ENCODE measurements at regions not wholly inside any gene's neighbourhood (a gene's known extent, or its start where the extent isn't known, plus 50 kb on each side); places are given as distances from the start of the nearest gene placed in this dataset.
"Not testable (repeated sequence)": the region's sequence is repeated elsewhere in the genome, so short reads cannot be mapped to it uniquely, and the experiment has no call there.

DNA sequence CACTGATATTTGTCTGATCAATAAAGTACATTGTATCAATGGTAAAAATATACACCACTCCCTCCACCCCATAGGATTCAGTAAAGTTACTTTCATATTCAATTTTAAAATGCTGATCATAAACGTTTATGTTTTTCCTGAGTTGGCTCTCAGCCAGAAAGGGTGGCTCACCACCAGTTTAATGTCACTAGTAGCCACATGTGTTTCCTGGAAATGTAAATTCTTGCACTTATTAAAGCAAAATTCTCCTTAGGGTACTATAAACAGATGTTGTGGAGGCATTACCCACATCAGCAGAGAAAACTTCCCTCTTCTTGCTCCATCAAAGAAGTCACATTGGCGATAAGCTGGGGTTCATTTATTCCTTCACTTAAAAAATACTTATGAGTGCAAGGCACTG lies 210.3 kb downstream of the SREK1 start:
- DNase-seq, result no peak

DNA sequence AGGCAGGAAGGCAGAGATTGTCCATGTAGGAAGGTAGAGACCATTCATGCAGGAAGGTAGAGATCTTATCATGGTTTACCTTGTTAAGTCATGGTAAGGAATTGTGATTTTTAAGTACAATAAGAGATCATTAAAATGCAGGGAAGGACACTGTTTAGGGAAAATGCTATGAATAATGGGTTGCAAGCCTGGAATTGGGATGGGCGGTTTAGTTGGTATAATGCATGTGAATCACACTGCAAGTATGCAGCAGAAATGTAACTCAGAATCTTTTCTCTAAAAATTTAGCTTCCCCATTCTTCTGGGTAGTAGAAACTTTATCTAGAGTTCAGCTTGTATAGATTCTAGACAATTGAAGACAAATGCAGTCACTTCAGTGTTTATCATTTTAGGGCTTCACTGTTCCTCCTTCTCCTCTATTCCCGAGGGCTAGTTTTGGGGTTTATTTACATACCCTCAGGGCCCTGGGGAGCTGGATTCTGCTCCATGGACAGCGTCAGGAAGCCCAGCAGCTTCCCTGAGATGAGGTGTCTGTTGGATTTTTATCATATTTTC lies 212.0 kb downstream of the SREK1 start:
- DNase-seq, result no peak

DNA sequence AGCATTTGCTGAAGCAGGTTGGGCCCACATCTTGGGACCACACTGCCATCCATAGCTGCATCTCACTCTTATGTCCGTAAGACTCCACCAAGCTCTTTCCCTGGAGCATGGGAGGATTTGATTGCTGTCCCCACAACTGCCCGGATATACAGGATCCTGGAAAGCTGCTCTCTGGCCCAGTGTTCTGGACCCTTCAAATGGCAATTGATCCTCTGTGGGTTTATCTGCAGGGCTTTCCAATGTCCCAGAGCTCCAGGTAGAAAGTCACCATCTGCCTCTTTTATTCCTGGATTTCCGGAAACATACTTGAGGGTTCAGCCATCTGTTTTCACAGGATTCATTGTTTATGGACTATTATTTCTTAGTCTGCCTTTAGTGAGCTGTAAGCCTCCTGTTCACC lies 214.6 kb downstream of the SREK1 start:
- DNase-seq, result no peak

DNA sequence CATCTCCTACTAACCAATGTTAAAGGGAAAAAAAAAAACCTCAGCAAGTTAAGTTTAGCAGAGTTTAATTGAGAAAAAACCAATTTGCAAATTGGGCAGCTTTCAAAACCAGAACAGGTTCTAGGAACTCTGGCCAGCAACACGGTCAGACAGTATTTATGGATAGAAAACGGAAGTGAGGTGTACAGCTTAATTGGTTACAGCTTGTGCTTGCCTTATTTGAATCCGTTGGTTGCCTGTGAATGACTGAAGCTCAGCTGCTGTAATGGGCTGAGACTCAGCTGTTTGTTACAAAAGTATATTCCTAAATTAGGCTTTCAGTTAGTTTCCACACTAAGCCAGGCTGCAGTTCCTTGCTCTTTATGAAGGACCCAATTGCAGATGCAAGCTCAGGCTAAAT lies 217.0 kb downstream of the SREK1 start:
- no peak for DNase-seq

DNA sequence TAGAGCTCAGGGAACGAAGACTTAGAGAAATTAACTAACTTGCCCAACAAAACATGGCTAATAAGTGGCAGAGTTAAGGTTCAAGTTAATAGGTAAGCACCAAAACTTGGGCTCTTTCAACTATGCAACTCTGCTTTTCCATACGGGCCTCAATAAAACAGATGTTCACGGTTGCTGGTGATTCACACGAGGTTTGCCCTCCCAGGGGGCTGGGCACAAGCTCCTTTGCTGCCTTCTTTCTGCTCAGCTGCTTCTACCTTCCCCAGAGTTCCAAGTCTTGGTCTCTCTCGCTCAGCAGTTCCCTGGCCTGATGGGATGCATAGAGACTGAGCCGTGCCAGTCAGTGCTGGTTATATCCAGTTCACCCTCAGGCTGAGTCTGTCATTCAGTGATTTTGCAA lies 217.9 kb downstream of the SREK1 start:
- DNase-seq, result no peak

DNA sequence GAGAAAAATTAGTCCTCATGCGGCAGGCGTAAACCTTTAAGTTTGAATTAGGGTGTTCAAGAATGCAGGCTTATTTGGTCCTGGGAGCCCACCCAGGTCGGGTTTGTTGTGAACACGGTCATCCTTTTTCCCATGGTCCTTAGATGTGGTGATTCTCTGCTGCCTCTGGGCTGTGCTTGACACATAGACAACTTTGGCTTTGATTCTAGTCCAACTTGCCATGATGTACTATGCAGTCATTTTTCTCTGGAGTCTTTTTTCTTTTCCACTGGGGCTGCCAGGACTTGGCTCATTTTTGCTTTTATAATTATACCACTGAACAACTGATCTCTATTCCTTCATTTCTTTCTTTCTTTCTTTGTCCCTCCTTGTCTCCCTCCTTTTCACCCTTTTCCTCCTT lies 218.6 kb downstream of the SREK1 start:
- no peak for DNase-seq

DNA sequence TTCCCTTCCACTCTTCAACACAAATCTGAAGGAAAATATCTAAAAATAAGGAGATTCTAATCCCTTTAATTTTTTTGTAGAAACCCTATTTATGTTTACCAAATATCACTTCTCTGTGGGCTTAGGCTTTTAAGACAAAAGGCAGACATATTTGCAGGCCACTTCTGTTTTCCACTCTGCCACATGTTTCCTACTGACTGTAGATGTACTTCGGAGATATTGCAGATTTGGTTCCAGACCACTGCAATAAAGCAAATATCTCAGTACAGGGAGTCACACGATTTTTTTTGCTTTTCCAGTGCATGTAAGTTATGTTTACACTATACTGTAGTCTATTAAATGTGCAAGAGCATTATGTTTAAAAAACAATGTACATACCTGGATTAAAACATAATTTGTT lies 219.0 kb downstream of the SREK1 start:
- DNase-seq, result no peak

DNA sequence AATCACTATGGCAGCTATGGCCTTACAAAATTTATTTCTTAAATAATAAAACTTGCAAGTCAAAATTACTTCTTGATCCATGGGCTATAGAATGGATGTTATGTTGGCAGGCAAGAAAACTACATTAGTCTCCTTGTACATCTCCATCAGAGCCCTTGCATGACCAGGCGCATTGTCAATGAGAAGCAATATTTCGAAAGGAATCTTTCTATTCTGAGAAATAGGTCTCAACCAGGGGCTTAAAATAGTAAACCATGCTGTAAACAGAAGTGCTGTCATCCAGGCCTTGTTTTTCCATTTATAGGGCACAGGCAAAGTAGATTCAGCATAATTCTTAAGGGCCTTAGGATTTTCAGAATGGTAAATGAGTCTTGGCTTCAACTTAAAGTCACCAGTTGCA lies 220.1 kb downstream of the SREK1 start:
- DNase-seq, result no peak

DNA sequence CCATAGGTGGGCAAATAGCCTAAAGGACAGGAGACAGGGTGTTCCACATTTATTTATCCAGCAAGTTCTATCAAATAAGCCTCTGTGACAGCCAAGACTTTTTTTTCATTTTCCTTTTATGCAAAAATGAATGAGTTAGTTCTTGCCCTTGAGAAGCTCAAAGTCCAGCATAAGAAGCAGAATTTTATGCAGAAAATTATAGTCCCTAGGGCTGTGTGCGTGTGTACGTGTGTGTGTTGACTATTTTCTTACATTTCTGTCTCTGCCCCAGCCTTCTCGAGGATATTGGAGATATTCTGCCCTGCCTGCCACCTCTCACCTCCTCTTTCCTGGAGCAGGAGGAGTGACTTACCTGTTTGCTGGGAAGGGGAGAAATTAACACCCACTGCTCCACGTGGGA lies 221.9 kb downstream of the SREK1 start:
- no peak for DNase-seq

DNA sequence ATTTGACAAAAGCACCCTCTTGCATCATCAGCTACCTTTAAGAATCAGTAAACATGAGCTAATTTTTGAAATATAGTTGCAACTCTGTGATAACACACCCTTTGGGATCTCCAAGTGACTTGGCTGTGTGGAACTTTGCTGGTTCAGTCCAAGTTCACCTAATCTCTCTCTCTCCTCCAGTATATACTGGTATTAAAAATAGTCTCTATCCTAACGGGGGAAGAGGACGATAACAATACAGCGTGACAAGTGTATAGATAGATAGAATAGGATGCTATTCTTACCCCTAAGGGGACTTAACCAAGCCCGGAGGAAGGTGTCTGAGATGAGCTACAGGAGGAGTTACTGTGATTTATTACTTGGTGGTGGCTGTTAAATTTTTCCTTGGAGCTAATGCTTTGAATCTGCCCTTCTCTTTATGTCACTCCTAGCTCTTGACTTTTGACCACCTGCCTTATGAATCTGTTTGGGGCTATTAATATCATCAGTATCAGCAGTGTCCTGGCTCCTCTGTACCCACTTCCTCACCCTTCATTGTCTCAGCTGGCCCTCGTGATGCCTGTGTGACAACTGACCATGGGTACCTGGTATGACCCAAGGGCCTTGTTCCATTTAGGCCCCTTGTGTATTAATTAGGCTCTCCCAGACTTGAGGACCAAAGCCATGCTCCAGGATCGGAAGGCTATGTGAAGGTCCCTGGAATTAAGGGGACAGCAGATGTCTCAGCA lies 223.9 kb downstream of the SREK1 start:
- DNase-seq, result no peak

DNA sequence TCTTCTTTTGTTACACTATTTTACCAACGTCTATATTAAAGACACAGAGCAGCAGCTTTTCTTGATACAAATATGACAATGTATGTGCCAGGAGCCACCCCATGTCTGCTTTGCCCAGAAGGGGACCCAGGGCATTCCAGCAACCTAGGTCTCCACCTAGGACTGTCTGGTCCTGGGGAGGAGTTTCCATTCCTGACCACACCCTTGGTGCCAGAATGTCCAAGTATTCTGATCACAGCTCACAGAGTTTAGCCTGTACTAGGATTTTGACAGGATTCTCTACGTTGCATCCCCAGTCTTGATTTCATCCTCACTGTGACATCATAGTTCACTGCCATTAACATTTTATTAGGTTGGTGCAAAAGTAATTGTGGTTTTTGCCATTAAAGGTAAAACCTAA lies 224.7 kb downstream of the SREK1 start:
- no peak for DNase-seq

DNA sequence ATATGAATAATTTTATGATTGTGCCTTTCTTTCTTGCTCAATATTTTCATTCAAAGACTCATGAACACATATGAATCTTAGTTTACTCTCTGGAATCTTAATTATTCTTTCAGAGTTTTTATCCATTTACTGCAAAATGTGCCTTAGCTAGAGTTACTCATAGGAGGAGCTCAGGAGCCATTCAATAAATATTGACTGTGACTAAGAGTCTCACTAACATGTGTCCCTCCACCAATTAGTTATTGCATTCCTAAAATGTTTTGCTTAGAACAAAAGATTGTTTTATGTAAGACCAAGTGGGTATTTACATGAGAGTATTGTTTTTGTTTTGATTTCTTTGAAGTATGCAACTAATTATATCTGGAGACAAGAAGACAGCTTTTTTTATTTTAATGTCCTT lies 218.4 kb upstream of the MAST4 start:
- no peak for DNase-seq

DNA sequence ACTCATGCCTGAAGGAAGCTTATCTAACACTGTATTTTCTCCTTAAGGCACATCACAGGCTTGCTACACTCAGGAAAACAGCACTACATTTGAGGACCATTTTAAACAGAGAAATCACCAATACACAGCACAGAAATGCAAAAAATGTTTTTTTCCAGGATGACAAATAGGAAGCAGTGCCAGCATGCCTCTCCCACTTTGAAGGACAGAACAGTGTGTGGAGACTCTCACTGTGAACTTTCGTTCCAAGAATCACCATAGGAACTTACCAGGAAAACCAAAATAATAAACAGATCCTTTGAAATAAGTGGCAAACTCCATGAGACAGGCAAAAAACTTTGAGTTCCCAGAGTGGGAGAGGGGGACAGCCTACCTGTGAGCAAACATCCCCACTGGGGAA lies 217.8 kb upstream of the MAST4 start:
- no peak for DNase-seq

DNA sequence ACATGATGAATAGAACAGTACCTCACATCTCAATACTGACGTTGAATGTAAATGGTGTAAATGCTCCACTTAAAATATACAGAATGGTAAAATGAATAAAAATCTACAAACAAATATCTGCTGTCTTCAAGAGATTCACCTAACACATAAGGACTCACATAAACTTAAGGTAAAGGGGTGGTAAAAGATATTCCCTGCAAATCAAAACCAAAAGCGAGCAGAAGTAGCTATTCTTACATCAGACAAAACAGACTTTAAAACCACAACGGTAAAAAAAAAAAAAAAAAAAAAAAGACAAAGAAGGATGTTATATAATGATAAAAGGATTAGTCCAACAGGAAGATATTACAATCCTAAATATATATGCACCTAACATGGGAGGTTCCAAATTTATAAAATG lies 214.0 kb upstream of the MAST4 start:
- no peak for DNase-seq

DNA sequence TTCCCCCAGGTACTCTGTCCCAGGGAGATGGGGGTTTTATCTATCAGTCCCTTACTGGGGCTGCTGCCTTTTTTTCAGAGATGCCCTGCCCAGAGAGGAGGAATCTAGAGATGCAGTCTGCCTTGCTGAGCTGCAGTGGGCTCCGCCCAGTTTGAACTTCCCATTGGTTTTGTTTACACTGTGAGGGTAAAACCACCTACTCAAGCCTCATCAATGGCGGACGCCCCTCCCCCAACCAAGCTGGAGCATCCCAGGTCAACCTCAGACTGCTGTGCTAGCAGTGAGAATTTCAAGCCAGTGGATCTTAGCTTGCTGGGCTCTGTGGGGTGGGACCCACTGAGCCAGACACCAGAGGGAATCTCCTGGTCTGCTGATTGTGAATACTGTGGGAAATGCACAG lies 191.0 kb upstream of the MAST4 start:
- DNase-seq, result not testable (repeated sequence)

DNA sequence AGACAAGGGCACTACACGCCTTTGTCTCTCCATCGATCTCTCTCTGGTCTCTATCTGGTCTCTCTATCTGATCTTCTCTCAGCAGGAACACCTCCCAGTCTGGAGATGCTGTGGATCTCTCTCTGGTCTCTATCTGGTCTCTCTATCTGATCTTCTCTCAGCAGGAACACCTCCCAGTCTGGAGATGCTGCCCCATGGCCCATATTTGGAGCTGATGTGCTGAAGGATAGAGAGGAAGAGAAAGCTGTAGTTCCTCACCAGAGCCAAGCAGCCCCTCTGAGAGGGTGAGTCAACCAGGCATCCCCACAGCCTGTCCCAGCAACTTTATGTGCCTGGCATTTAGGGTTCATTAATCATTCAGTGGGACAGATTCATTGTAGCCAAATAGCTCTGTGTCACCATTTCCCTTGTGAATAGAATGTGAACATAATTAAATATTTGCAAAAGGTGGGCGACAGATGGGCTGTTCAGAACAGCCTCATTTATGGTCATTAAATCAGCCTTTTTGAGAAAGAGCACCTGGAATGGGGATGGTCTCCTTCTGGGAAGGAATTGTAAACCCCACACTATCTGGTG lies 189.3 kb upstream of the MAST4 start:
- DNase-seq, result no peak

DNA sequence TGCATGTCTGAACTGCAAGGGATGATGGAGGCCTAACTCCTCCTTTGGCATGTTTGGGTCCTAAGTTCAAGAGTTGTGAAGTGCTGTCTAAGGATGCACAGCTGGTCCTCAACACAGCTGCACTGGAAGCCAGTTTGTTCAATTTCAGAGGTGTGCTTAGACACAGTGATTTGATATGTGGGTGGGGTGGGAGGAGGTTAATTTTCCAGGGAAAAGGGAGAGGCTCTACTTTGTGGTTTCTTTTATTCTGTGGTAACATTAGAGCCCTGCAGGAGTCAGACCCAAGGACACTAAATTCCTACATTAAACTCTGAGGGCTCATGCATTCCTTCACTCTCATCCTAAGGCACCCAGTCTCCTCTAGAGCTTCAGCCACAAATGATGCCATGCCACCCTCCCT lies 188.4 kb upstream of the MAST4 start:
- no peak for DNase-seq

DNA sequence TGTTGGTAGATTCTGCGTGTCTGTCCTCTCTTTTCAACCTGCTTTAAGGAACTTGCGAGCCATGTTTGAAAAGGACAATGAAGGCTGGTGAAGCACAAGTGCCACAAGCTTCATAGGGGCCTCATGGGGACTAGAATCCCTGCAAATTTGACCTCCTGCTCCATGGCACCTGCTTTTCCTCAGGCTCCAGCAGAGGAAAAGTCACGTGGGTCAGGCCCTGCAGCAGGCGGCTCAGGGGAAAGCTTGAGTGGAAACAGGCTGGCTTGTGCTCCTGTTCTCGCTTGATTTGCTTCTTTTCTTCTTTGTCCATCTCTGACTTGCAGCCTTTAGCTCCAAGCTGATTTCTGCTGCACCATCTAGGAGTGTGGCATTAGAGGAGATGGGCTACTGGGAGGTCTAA lies 187.6 kb upstream of the MAST4 start:
- DNase-seq, result no peak

DNA sequence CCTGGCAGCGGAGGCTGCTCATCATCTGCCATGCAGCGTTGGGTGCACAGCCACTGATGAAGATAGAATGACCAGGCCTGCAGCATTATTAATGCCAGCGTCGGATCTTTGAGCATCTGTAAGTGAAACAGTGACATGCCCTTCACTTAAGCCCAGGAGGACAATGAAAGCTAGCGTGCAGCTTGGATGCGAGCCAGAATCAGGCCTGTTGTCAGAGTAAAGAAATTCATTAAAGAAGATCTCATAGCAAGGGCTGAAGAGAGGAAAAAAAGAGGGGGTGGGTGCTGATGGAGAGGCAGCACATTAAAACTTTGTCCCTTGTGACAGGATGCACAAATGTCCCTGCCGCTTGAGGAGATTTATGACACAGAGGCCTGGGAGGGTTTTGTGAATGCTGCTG lies 186.1 kb upstream of the MAST4 start:
- no peak for DNase-seq

DNA sequence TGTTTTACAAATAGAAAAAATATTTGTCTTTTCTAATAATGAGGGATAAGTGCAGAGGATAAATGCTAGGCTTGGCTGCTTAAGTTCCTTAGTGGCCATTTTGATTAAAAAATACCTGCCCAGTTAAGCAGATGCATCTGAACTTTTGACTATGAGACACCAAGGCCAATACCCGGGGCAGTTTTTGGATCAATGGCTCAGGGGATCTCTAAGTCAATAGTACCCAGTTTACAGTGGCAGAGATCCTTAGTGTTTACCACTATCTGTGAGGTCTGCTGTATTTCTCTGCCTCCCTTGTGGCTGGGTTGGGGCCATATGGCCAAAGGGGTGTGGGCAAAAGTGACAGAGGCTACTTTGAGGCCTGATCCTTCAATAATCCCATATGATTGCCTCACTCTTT lies 184.5 kb upstream of the MAST4 start:
- DNase-seq, result no peak

DNA sequence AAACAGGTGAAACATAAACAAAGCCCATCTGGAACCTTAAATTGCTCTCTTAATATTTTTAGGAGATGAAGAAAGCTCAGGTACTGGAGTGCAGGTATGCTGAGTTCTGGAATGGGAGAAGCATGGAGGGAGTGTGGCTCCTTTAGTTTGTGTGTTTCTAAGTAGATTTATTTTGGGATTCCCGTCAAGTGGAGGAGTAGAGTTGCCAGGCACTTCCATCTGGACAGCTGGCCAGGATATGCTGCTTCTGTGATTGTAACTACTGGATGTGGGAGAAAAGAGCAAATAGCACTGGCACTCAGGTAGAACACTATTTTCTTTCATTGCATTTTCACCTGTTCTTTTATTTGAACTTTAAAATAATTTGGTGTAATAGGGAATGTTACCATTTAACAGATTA lies 182.3 kb upstream of the MAST4 start:
- DNase-seq, result no peak

DNA sequence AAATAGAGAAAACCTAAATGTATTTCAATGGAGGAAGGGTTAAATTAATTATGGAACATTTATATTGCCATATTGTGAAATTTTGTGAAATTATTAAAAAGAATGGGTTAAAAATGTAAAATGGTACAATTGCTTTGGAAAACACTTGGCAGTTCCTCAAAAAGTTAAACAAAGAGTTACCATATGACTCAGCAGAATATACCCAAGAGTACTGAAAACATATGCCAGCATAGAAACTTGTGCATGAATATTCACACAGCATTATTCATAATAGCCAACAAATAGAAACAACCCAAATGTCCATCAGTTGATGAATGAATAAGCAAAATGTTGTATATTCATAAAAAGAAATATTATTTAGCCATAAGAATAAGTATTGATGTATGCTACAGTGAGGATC lies 181.0 kb upstream of the MAST4 start:
- no peak for DNase-seq

DNA sequence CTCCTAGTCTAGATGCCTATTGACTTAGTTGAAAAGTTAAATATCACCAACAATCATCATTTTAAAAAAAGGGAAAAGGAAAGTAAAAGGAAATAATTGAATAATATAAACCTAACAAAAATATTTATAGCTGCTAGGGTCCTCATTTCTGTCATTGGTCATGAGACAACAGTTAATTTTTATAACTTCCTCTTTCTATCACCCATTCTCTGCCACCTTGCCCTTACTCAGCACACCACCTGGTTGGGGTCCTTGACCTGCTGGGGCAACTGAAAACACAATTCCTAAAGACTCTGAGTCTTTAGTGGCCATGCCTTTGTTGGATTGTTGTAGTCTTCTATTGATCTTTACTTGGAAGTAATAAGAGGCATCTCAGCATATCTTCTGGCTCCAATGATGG lies 179.5 kb upstream of the MAST4 start:
- DNase-seq, result no peak

DNA sequence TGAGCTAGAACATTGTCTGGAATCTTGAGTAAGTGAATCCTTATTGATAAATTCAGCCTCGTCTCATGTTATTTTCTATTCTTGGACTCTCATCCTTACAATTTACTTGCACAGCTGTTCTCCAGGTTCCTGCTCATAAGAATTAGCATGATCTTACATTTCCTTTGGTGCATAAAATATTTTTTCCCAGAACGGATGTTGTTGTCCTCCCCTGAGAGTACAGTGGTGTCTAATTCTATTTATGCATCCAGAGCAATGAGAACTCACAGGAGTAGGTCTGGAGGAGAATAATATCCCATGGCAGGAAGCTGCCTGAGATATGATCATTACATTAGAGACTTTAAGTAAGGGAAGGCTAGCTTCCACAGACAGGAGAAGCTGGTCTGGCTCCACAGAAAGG lies 178.4 kb upstream of the MAST4 start:
- no peak for DNase-seq

DNA sequence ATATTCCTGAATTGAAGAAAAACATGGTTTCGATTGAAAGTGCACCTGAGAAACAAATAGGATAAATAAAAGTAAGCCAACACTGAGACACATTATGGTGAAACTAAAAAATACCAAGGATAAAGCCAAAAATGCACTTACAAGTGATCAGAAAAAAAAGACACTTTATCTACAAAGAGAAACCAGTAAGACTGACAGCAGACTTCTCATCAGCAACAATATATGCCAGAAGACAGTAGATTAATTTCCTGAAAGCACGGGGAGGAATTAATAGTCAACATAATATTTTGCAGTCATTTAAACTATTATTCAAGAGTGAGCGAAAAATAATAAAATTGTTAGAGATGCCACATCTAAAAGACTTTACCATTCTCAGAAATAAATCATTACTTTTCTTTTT lies 172.7 kb upstream of the MAST4 start:
- no peak for DNase-seq
